Effector memory CD4-positive, alpha-beta T cell (primary cell): ENCODE measurements at regions not wholly inside any gene's neighbourhood (a gene's known extent, or its start where the extent isn't known, plus 50 kb on each side); places are given as distances from the start of the nearest gene placed in this dataset.
"Not testable (repeated sequence)": the region's sequence is repeated elsewhere in the genome, so short reads cannot be mapped to it uniquely, and the experiment has no call there.

Source experiments
- DNase-seq, 3 donors: peaks; one replicate each; pipeline ENCODE4 v3.0.0-alpha.2; 2020
- H3K27ac ChIP-seq: 2 replicates; pipeline ENCODE4 v1.7.0; 2013; ENCODE audit warnings: mild to moderate bottlenecking, low read length, moderate library complexity; ENCODE audit not compliant: insufficient read depth, poor library complexity, severe bottlenecking
- H3K27me3 ChIP-seq: replicated peaks from 2 replicates; pipeline ENCODE4 v1.7.0; 2013; ENCODE audit warnings: mild to moderate bottlenecking, low read length; ENCODE audit not compliant: insufficient read depth, control insufficient read depth, poor library complexity, severe bottlenecking
- H3K36me3 ChIP-seq: 2 replicates; pipeline ENCODE4 v1.7.0; 2013; ENCODE audit warnings: mild to moderate bottlenecking, low read length, moderate library complexity; ENCODE audit not compliant: control insufficient read depth, insufficient read depth
- H3K4me1 ChIP-seq: 2 replicates; pipeline ENCODE4 v1.7.0; 2013; ENCODE audit warnings: low read length, mild to moderate bottlenecking; ENCODE audit not compliant: control insufficient read depth, insufficient read depth, poor library complexity, severe bottlenecking
- H3K4me3 ChIP-seq: 2 replicates; pipeline ENCODE4 v1.7.0; 2013; ENCODE audit warnings: low read length, low read depth, mild to moderate bottlenecking; ENCODE audit not compliant: insufficient read depth, poor library complexity, severe bottlenecking
- H3K9me3 ChIP-seq: 2 replicates; pipeline ENCODE4 v1.7.0; 2013; ENCODE audit warnings: mild to moderate bottlenecking, low read length, moderate library complexity; ENCODE audit not compliant: control insufficient read depth

DNA sequence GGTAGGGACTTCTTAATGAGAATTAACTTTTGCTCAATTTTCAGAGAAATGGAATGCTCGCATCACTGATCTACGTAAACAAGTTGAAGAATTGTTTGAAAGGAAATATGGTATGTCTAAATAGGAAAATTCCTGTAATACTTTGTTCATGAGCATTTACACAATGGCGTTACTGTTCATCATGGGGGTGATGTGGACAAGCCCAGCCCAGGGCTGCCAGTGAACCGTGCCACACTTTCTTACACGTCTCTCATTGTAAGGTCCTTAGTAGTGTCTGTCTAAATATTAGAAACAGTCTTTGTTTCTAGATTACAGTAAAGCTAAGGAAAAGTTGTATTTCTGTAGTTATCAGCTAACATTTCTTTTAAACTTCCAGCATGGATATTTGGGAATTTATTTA is 91.0 kb upstream of the SPDYE9 start:
- not testable (repeated sequence) for H3K36me3 ChIP-seq, H3K27me3 ChIP-seq, H3K4me1 ChIP-seq, H3K9me3 ChIP-seq, DNase-seq, H3K27ac ChIP-seq, H3K4me3 ChIP-seq

DNA sequence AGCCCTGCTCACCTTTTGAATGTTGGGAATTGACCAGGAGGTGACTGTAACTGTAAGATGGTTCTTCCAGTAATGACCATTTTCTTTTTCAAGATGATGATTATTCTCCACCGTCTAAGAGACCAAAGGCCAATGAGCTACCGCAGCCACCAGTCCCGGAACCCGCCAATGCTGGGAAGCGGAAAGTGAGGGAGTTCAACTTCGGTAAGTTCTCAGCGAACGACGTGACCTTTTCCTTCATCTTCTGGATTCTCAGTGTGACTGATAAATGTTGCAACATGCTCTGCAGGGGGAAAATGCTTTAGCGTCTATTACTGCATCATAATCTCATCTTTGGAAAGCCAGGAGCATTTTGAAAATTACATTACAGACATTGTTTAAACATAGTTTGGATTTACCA is 89.5 kb upstream of the SPDYE9 start:
- not testable (repeated sequence) for DNase-seq, H3K9me3 ChIP-seq, H3K36me3 ChIP-seq, H3K4me3 ChIP-seq, H3K4me1 ChIP-seq, H3K27me3 ChIP-seq, H3K27ac ChIP-seq

DNA sequence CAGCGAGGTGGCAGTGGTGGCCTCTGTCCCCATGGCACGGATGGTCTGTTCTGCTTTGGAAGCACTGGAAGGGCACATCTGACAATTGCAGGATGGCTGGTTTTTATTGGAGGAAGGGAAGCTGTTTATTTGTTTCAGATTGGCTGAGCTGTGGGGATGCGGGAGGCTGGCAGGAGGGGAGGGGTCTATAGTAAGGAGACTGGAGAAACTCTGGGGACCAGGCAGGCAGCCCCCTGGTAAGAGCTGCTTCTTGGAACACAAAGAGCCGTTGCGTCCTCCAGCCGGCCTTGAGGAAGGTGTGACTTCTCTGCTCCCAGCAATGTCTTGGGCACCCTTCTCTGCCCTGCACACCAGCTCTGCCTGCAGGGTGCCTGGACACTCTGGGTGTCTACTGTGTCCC is 85.1 kb upstream of the SPDYE9 start:
- not testable (repeated sequence) for H3K9me3 ChIP-seq, H3K4me3 ChIP-seq, DNase-seq, H3K27ac ChIP-seq, H3K4me1 ChIP-seq, H3K27me3 ChIP-seq, H3K36me3 ChIP-seq

DNA sequence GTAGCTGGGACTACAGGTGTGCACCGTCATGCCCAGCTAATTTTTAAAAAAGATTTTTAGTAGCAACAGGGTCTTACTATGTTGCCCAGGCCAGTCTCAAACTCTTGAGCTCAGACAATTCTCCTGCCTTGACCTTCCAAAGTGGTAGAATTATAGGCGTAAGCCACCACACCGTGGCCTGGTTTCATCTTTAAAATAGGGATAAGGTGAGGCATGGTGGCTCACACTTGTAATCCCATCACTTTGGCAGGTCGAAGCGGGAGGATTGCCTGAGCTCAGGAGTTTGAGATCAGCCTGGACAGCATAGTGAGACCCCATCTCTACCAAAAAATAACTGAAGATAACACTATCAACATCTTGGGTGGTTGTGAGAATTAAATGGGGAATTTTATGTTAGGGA is 84.6 kb upstream of the SPDYE9 start:
- not testable (repeated sequence) for H3K36me3 ChIP-seq, DNase-seq, H3K27me3 ChIP-seq

DNA sequence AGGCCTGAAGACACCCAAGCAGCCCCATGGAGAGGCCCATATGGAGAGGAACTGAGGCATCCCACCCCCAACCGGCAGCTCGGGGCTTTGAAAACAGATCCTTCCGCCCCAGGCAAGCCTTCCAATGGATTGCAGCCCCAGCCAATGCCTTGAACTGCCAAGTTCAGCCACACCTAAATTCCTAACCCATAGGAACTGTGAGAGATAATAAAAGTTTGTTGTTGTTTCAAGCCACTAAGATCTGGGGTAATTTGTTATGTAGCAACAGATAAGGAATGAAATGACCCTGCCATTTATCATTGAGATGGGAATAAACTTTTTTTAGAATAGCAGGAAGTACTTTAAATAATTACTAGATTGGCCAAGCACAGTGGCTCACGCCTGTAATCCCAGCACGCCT is 80.3 kb upstream of the SPDYE9 start:
- not testable (repeated sequence) for H3K4me1 ChIP-seq, DNase-seq, H3K27me3 ChIP-seq, H3K36me3 ChIP-seq, H3K9me3 ChIP-seq, H3K27ac ChIP-seq, H3K4me3 ChIP-seq

More for the DNA sequence above, 84.6 kb upstream of the SPDYE9 start:
- H3K9me3 ChIP-seq, H3K27ac ChIP-seq, H3K4me1 ChIP-seq, H3K4me3 ChIP-seq: not testable (repeated sequence)

DNA sequence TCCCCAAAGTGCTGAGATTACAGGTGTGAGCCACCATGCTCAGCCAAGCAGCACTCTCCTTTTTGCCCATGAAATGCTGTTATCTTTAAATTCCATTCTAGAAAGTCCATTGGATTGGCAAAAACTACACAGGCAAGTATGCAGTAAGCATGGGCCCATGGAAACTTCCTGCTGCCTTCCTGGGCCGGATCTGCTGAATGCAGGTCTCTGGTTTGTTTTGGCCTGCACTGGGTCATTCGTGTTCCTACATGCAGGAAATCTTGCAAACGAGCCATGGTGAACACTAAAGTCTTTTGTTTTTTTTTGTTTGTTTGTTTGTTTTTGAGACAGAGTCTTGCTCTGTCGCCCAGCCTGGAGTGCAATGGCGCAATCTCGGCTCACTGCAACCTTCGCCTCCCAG is 76.8 kb upstream of the SPDYE9 start:
- not testable (repeated sequence) for H3K27me3 ChIP-seq, H3K27ac ChIP-seq, DNase-seq, H3K9me3 ChIP-seq, H3K36me3 ChIP-seq, H3K4me1 ChIP-seq, H3K4me3 ChIP-seq

DNA sequence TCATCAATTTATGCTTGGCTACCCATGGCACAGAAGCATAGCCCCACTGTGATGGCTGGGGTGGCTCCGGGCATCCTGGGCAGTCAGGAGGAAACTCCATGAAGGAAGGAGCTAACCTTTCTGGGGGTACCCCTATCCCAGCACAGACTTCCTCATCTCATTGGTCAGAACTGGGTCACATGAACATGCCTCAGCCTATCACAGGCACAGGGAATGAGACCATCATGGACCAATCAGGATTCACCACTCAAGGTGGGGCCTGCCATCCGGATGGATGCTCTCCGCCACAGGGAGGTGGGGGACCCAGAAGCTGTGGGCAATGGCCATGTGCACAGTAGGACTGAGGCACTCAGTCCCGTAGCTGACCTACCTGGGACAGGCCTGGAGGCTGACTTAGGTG is 75.9 kb upstream of the SPDYE9 start:
- H3K36me3 ChIP-seq, result not testable (repeated sequence)

DNA sequence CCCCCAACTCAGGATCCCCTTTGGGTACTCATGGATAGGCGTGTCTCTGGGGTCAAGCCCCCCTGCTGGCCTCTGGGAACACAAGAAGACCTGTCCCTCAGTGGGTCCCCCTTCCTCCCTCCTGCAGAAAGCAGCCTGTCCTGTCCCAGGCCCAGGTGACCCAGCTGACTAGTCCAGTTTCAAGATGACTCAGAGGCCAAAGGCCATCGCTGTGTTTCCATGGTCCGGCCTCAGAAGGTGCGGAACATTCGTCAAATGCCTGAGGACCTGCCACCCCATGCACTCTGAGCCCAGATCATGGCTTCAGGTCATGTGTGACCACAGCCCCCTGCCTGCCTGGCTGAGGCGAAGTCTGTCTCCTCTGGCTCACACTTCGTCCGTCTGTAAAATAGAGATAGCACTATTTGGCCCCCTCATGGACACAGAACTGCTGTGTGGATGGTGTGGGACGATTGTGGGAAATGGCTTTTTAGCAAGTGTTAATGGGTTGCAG is 71.4 kb upstream of the SPDYE9 start:
- H3K27me3 ChIP-seq, H3K27ac ChIP-seq: not testable (repeated sequence)

More for the DNA sequence above, 75.9 kb upstream of the SPDYE9 start:
- not testable (repeated sequence) for H3K9me3 ChIP-seq, H3K27me3 ChIP-seq, H3K4me1 ChIP-seq, DNase-seq, H3K4me3 ChIP-seq, H3K27ac ChIP-seq

DNA sequence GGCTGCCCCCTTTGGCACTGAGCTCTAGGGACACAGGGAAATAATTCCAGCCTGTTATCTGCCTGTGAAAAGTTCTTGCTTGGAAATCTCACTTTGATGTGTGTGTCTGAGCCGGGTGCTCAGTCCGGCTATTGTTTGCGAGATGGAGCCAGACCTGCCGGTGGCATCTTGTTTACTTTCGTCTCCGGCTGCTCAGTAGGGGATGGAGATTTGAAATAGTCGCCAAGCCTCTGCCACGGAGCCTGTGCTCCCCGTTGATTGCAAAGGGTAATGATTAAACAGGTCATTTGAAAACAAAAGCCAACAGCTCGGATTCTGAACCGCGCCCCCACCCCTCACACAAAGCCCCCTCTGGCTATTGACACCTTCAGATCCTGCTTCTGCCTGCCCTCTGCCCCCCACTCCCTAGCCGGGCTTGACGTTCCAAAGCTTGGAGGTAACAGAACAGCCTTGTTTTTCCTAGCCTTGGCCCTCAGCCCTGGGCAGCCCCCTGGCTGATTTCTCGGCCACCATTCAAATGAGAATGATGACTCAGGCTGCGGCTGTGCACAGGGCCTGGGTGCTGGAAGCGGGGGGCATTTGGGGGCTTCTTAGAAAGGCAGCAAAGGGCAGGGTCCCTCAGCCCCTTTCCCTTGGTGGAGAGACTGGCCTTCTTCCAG is 70.8 kb upstream of the SPDYE9 start:
- H3K9me3 ChIP-seq, H3K4me3 ChIP-seq, H3K27me3 ChIP-seq, H3K36me3 ChIP-seq, DNase-seq, H3K4me1 ChIP-seq, H3K27ac ChIP-seq: not testable (repeated sequence)

More for the DNA sequence above, 71.4 kb upstream of the SPDYE9 start:
- H3K9me3 ChIP-seq, H3K36me3 ChIP-seq, DNase-seq, H3K4me3 ChIP-seq, H3K4me1 ChIP-seq: not testable (repeated sequence)

DNA sequence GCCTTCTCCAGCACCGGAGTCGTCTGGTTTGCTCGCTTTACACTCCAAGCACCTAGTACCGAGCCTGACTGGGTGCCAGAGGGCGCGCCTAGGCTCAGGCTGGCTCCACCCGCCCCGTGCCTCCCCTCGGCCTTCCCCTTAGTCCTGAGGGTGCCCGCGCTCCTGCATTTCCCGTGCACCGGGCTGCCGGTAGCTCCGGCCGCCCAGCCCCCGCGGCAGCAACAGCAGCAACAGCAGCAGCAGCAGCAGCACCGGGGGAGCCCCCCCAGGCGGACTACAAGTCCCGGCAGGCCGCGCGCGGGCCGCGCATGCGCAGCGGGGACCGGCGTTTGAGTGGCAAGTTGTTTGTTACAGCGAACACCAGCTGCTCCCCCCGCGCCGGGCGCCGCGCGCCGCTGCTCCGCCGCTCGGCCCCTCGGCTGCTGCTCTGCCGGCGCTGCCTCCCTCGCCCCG is 68.8 kb upstream of the SPDYE9 start:
- H3K9me3 ChIP-seq, H3K4me3 ChIP-seq, H3K4me1 ChIP-seq, H3K27ac ChIP-seq, H3K27me3 ChIP-seq, H3K36me3 ChIP-seq: not testable (repeated sequence)
- DNase-seq, result peak; percentile 59 to 75 (median 71)
